K562 (cell line): ENCODE measurements at regions not wholly inside any gene's neighbourhood (a gene's known extent, or its start where the extent isn't known, plus 50 kb on each side); places are given as distances from the start of the nearest gene placed in this dataset.

Experiments
- BCOR ChIP-seq: fragments of 450-650 bp; IDR thresholded peaks from 2 replicates; pipeline ENCODE4 v1.6.1; 2016
- BRD4 ChIP-seq: fragments of 200-600 bp; sonication (generic); IDR thresholded peaks from 2 replicates; pipeline ENCODE4 v1.6.1; 2017; ENCODE audit warnings: inconsistent platforms
- CC2D1A ChIP-seq: fragments of 450-650 bp; IDR thresholded peaks from 2 replicates; pipeline ENCODE4 v1.6.1; 2017; ENCODE audit warnings: mild to moderate bottlenecking
- ETV1 ChIP-seq: fragments of 450-650 bp; conservative IDR thresholded peaks from 2 replicates; pipeline ENCODE4 v1.6.1; 2016; ENCODE audit warnings: missing genetic modification characterization, control low read depth, low read depth, missing compliant biosample characterization
- FOXA3 ChIP-seq, 2 experiments: fragments of 450-650 bp in 1 of 2; sonication (generic) in 1 of 2; formaldehyde crosslinking; IDR thresholded peaks in 1 of 2; conservative IDR thresholded peaks in 1 of 2; 2 replicates each; pipeline versions ENCODE4 v1.4.0 to v1.8.0; 2020 to 2022; ENCODE audit warnings: mild to moderate bottlenecking in 2 of 2, missing genetic modification reagents in 1 of 2
- HDAC2 ChIP-seq: fragments of 450-650 bp; IDR thresholded peaks from 2 replicates; pipeline ENCODE4 v1.6.1; 2016; ENCODE audit warnings: mild to moderate bottlenecking
- HIVEP1 ChIP-seq: fragments of 250-450 bp; sonication (Bioruptor Pico); IDR thresholded peaks from 2 replicates; pipeline ENCODE4 v1.4.0; 2020; ENCODE audit warnings: mild to moderate bottlenecking
- HMGXB4 ChIP-seq: sonication (generic); formaldehyde crosslinking; IDR thresholded peaks from 2 replicates; pipeline ENCODE4 v1.8.1; 2023; ENCODE audit warnings: mild to moderate bottlenecking, missing genetic modification reagents
- HNRNPL ChIP-seq: fragments of 200-400 bp; formaldehyde crosslinking; IDR thresholded peaks from 2 replicates; pipeline ENCODE4 v1.6.1; 2017; ENCODE audit warnings: low read depth, mild to moderate bottlenecking, low read length
- KLF1 ChIP-seq: fragments of 450-650 bp; IDR thresholded peaks from 2 replicates; pipeline ENCODE4 v1.6.1; 2016; ENCODE audit warnings: missing genetic modification characterization, missing compliant biosample characterization
- NR2F6 ChIP-seq: fragments of 450-650 bp; formaldehyde crosslinking; IDR thresholded peaks from 2 replicates; pipeline ENCODE4 v1.4.0; 2020; ENCODE audit warnings: mild to moderate bottlenecking
- PHF8 ChIP-seq: fragments of 200-600 bp; sonication (generic); IDR thresholded peaks from 2 replicates; pipeline ENCODE4 v1.6.1; 2012; ENCODE audit warnings: mixed run types, mild to moderate bottlenecking, inconsistent platforms, low read length, moderate library complexity, borderline replicate concordance
- RAD21 ChIP-seq, 2 experiments: fragments of 250-450 bp in 1 of 2; fragments of 450-650 bp in 1 of 2; sonication (Bioruptor Pico) in 1 of 2; formaldehyde crosslinking in 1 of 2; IDR thresholded peaks in 1 of 2; conservative IDR thresholded peaks in 1 of 2; 2 replicates each; pipeline versions ENCODE4 v1.4.0 to v1.8.0; 2020 to 2022; ENCODE audit warnings: mild to moderate bottlenecking in 2 of 2, moderate library complexity in 1 of 2
- RFX5 ChIP-seq: IDR thresholded peaks from 2 replicates; pipeline ENCODE4 v1.6.1; 2011; ENCODE audit warnings: low read depth, mild to moderate bottlenecking, improper control_type of control experiment, low read length
- SAP30 ChIP-seq: fragments of 200-600 bp; sonication (generic); IDR thresholded peaks from 2 replicates; pipeline ENCODE4 v1.6.1; 2012; ENCODE audit warnings: borderline replicate concordance, low read depth, mild to moderate bottlenecking, moderate library complexity, low read length, control low read depth, inconsistent platforms; ENCODE audit not compliant: insufficient read depth, poor library complexity, severe bottlenecking
- SMAD4 ChIP-seq: fragments of 250-450 bp; sonication (Bioruptor Pico); conservative IDR thresholded peaks from 2 replicates; pipeline ENCODE4 v1.8.0; 2021; ENCODE audit warnings: inconsistent platforms, mild to moderate bottlenecking, moderate library complexity
- SMARCA4 ChIP-seq: fragments of 450-650 bp; IDR thresholded peaks from 2 replicates; pipeline ENCODE4 v1.6.1; 2016
- SNAPC5 ChIP-seq: fragments of 250-450 bp; sonication (Bioruptor Pico); IDR thresholded peaks from 2 replicates; pipeline ENCODE4 v1.8.0; 2021; ENCODE audit warnings: moderate library complexity, mild to moderate bottlenecking, inconsistent platforms
- SNIP1 ChIP-seq: fragments of 450-650 bp; IDR thresholded peaks from 2 replicates; pipeline ENCODE4 v1.7.1; 2017; ENCODE audit warnings: low read depth, mild to moderate bottlenecking
- SNRNP70 ChIP-seq: fragments of 200-400 bp; formaldehyde crosslinking; optimal IDR thresholded peaks from 2 replicates; pipeline ENCODE3; 2017; ENCODE audit warnings: low read depth, low read length
- TFAM ChIP-seq: fragments of 250-450 bp; sonication (Bioruptor Pico); conservative IDR thresholded peaks from 2 replicates; pipeline ENCODE4 v1.5.0; 2021; ENCODE audit warnings: mild to moderate bottlenecking, moderate library complexity
- THAP7 ChIP-seq: fragments of 250-450 bp; sonication (Bioruptor Pico); IDR thresholded peaks from 2 replicates; pipeline ENCODE4 v1.5.0; 2021
- THRB ChIP-seq: fragments of 450-650 bp; formaldehyde crosslinking; conservative IDR thresholded peaks from 2 replicates; pipeline ENCODE4 v1.4.0; 2022; ENCODE audit warnings: mild to moderate bottlenecking, missing genetic modification characterization
- ZC3H11A ChIP-seq: IDR thresholded peaks from 2 replicates; pipeline ENCODE4 v1.6.1; 2012; ENCODE audit warnings: low read depth, low read length, improper control_type of control experiment
- ZNF311 ChIP-seq: fragments of 250-450 bp; sonication (Bioruptor Pico); IDR thresholded peaks from 2 replicates; pipeline ENCODE4 v1.4.0; 2020; ENCODE audit warnings: mild to moderate bottlenecking, moderate library complexity
- ZNF41 ChIP-seq: fragments of 250-450 bp; sonication (Bioruptor Pico); conservative IDR thresholded peaks from 2 replicates; pipeline ENCODE4 v1.4.0; 2020; ENCODE audit warnings: mild to moderate bottlenecking
- ZSCAN29 ChIP-seq: fragments of 450-650 bp; IDR thresholded peaks from 2 replicates; pipeline ENCODE4 v1.6.1; 2017

GRCh38 chr7:67302113-67303039 lies 305.7 kb downstream of the TYW1 start (continued):
- TF ChIP-seq KLF1 (tag), result no peak; the same call in 1 of the 2 replicates
- no peak for TF ChIP-seq ETV1 (tag)
- TF ChIP-seq RAD21 (CRISPR knock-in tag; conservative IDR thresholded peaks at IDR 0.05 in 1 of 2, IDR thresholded peaks at IDR 0.05 in 1 of 2), result peak in 1 of 2 experiments; percentile 21; a peak in 2 of 4 replicates
- no peak for TF ChIP-seq ZNF311
- no peak for TF ChIP-seq SNIP1
- peak; percentile 81; the same call in 1 of the 2 replicates for TF ChIP-seq ZNF41
- no peak for TF ChIP-seq ZC3H11A
- TF ChIP-seq HIVEP1 (CRISPR knock-in tag), result 0 out of 2 replicates have a peak, but pooled peaks have one; percentile 9
- no peak for TF ChIP-seq ZSCAN29
- TF ChIP-seq TFAM, result no peak
- TF ChIP-seq NR2F6 (CRISPR knock-in tag), result no peak
- TF ChIP-seq RFX5, result no peak
- TF ChIP-seq BRD4, result no peak
- no peak for TF ChIP-seq SMARCA4
- TF ChIP-seq THAP7 (CRISPR knock-in tag), result no peak
- no peak; the same call in 1 of the 2 replicates for TF ChIP-seq BCOR
- peak; percentile 91 for TF ChIP-seq PHF8
- peak; percentile 71 for TF ChIP-seq SMAD4 (CRISPR knock-in tag)
- TF ChIP-seq SAP30, result peak; percentile 64
- TF ChIP-seq SNRNP70, result no peak
- TF ChIP-seq HMGXB4, result peak; percentile 52; the same call in 1 of the 2 replicates
- TF ChIP-seq FOXA3 (CRISPR knock-in tag; conservative IDR thresholded peaks at IDR 0.05 in 1 of 2, IDR thresholded peaks at IDR 0.05 in 1 of 2), result no peak
- TF ChIP-seq CC2D1A, result peak; percentile 44
- TF ChIP-seq SNAPC5 (CRISPR knock-in tag), result no peak
- TF ChIP-seq HNRNPL, result no peak
- peak; percentile 62; the same call in 1 of the 2 replicates for TF ChIP-seq HDAC2
- no peak for TF ChIP-seq THRB (CRISPR knock-in tag)
